ENCODE measurements at regions not wholly inside any gene's neighbourhood (a gene's known extent, or its start where the extent isn't known, plus 50 kb on each side); places are given as distances from the start of the nearest gene placed in this dataset.
"Not testable (repeated sequence)": the region's sequence is repeated elsewhere in the genome, so short reads cannot be mapped to it uniquely, and the experiment has no call there.

- DNase-seq (ENCODE audit: low spot score in 2 of 2) (peak; percentile 72 to 90), ATAC-seq (peak; percentile 94 to 95)
- H3K36me3 Mint-ChIP-seq: peaks cover 27 to 35% of the 10 kb centered on the region in 2 donors
- peak overlapping the region; percentile 66 to 86 for H3K27ac Mint-ChIP-seq
- H3K9me3 Mint-ChIP-seq: peaks cover 12 to 26% of the 10 kb centered on the region in 2 donors
Observed at GRCh38 chr10:62681211-62681940, 123.1 kb upstream of the ADO start.

GRCh38 chr10:62684911-62685310 is 119.6 kb upstream of the ADO start:
- H3K27ac Mint-ChIP-seq: no peak overlapping the region
- no peak for ATAC-seq
- peaks cover 12 to 31% of the 10 kb centered on the region in 2 donors for H3K9me3 Mint-ChIP-seq

GRCh38 chr10:62687230-62687748 is 117.2 kb upstream of the ADO start:
- H3K36me3 Mint-ChIP-seq: peaks cover 22 to 53% of the 10 kb centered on the region in 2 donors
- peaks cover 12 to 38% of the 10 kb centered on the region in 2 donors for H3K9me3 Mint-ChIP-seq
- ATAC-seq (peak; percentile 74 to 75), DNase-seq (ENCODE audit: low spot score in 2 of 2) (no peak)
- H3K27ac Mint-ChIP-seq: no peak overlapping the region

More at GRCh38 chr10:62684911-62685310, 119.6 kb upstream of the ADO start:
- no peak for DNase-seq (ENCODE audit: low spot score in 2 of 2)
- peaks cover 22 to 44% of the 10 kb centered on the region in 2 donors for H3K36me3 Mint-ChIP-seq

GRCh38 chr10:62688971-62689700 is 115.4 kb upstream of the ADO start:
- DNase-seq (ENCODE audit: low spot score in 2 of 2) (no peak), ATAC-seq (no peak)
- Mint-ChIP-seq H3K9me3 (peaks cover 12 to 33% of the 10 kb centered on the region in 2 donors), H3K36me3 (peaks cover 16 to 41% of the 10 kb centered on the region in 2 donors), H3K27ac (peak overlapping the region in 1 of 2 donors; percentile 61)

- peaks cover 16 to 38% of the 10 kb centered on the region in 2 donors for H3K36me3 Mint-ChIP-seq
- H3K27ac Mint-ChIP-seq: peak overlapping the region in 1 of 2 donors; percentile 61
- DNase-seq (ENCODE audit: low spot score in 2 of 2) (no peak), ATAC-seq (no peak)
- H3K9me3 Mint-ChIP-seq: peaks cover 12 to 35% of the 10 kb centered on the region in 2 donors
Observed at GRCh38 chr10:62689712-62690111, 114.8 kb upstream of the ADO start.

GRCh38 chr10:62690703-62691102 is 113.8 kb upstream of the ADO start:
- H3K36me3 Mint-ChIP-seq: peaks cover 15 to 36% of the 10 kb centered on the region in 2 donors
- H3K9me3 Mint-ChIP-seq: peaks cover 11 to 39% of the 10 kb centered on the region in 2 donors
- H3K27ac Mint-ChIP-seq: peak overlapping the region in 1 of 2 donors; percentile 61
- ATAC-seq: peak in 1 of 2 donors; percentile 41
- no peak for DNase-seq (ENCODE audit: low spot score in 2 of 2)

GRCh38 chr10:62691336-62691735 is 113.2 kb upstream of the ADO start:
- Mint-ChIP-seq H3K36me3 (peaks cover 9 to 31% of the 10 kb centered on the region in 2 donors), H3K27ac (peak overlapping the region; percentile 23 to 61), H3K9me3 (peaks cover 5 to 34% of the 10 kb centered on the region in 2 donors)
- DNase-seq (ENCODE audit: low spot score in 2 of 2): no peak
- ATAC-seq: no peak

- H3K36me3 Mint-ChIP-seq: peaks cover 1 to 28% of the 10 kb centered on the region in 2 donors
- DNase-seq (ENCODE audit: low spot score in 2 of 2): no peak
- H3K27ac Mint-ChIP-seq: no peak overlapping the region
- peaks cover 0 to 33% of the 10 kb centered on the region in 2 donors for H3K9me3 Mint-ChIP-seq
- ATAC-seq: no peak
Observed at GRCh38 chr10:62692085-62692484, 112.4 kb upstream of the ADO start.

- Mint-ChIP-seq H3K27ac (no peak overlapping the region), H3K9me3 (peaks cover 0 to 25% of the 10 kb centered on the region in 2 donors), H3K36me3 (peaks cover 0 to 19% of the 10 kb centered on the region in 2 donors)
- DNase-seq (ENCODE audit: low spot score in 2 of 2) (no peak), ATAC-seq (no peak)
Observed at GRCh38 chr10:62693306-62693705, 111.2 kb upstream of the ADO start.

- DNase-seq (ENCODE audit: low spot score in 2 of 2) (no peak), ATAC-seq (no peak)
- Mint-ChIP-seq H3K36me3 (peaks cover 8 to 28% of the 10 kb centered on the region in 2 donors), H3K9me3 (peaks cover 9 to 31% of the 10 kb centered on the region in 2 donors), H3K27ac (no peak overlapping the region)
Observed at GRCh38 chr10:62694537-62695126, 109.9 kb upstream of the ADO start.

- Mint-ChIP-seq H3K36me3 (peaks cover 14 to 25% of the 10 kb centered on the region in 2 donors), H3K9me3 (peaks cover 13 to 25% of the 10 kb centered on the region in 2 donors), H3K27ac (no peak overlapping the region)
- DNase-seq (ENCODE audit: low spot score in 2 of 2) (no peak), ATAC-seq (no peak)
Observed at GRCh38 chr10:62696798-62697197, 107.7 kb upstream of the ADO start.

- ATAC-seq (no peak), DNase-seq (ENCODE audit: low spot score in 2 of 2) (no peak)
- Mint-ChIP-seq H3K36me3 (peaks cover 16 to 46% of the 10 kb centered on the region in 2 donors), H3K9me3 (peaks cover 13 to 25% of the 10 kb centered on the region in 2 donors), H3K27ac (no peak overlapping the region)
Observed at GRCh38 chr10:62699148-62699547, 105.4 kb upstream of the ADO start.

GRCh38 chr10:62704121-62704520 is 100.4 kb upstream of the ADO start:
- H3K27ac Mint-ChIP-seq; ATAC-seq; DNase-seq (ENCODE audit: low spot score in 2 of 2): not testable (repeated sequence)
- Mint-ChIP-seq H3K9me3 (peaks cover 9 to 12% of the 10 kb centered on the region in 2 donors), H3K36me3 (peaks cover 11 to 37% of the 10 kb centered on the region in 2 donors)

- ATAC-seq: no peak
- peaks cover 7 to 16% of the 10 kb centered on the region in 2 donors for H3K9me3 Mint-ChIP-seq
Observed at GRCh38 chr10:62705789-62706188, 98.7 kb upstream of the ADO start.

GRCh38 chr10:62707810-62708209 is 96.7 kb upstream of the ADO start:
- Mint-ChIP-seq H3K27ac (no peak overlapping the region), H3K9me3 (peaks cover 12 to 20% of the 10 kb centered on the region in 2 donors), H3K36me3 (peaks cover 7 to 23% of the 10 kb centered on the region in 2 donors)
- ATAC-seq (no peak), DNase-seq (ENCODE audit: low spot score in 2 of 2) (no peak)

More at GRCh38 chr10:62705789-62706188, 98.7 kb upstream of the ADO start:
- DNase-seq (ENCODE audit: low spot score in 2 of 2): no peak
- peaks cover 13 to 36% of the 10 kb centered on the region in 2 donors for H3K36me3 Mint-ChIP-seq
- no peak overlapping the region for H3K27ac Mint-ChIP-seq

GRCh38 chr10:62708569-62708968 is 96.0 kb upstream of the ADO start:
- ATAC-seq: no peak
- no peak for DNase-seq (ENCODE audit: low spot score in 2 of 2)
- Mint-ChIP-seq H3K9me3 (peaks cover 12 to 20% of the 10 kb centered on the region in 2 donors), H3K36me3 (peaks cover 7 to 18% of the 10 kb centered on the region in 2 donors), H3K27ac (no peak overlapping the region)
